Lower lobe of right lung (tissue), 2 donors: ENCODE measurements at regions not wholly inside any gene's neighbourhood (a gene's known extent, or its start where the extent isn't known, plus 50 kb on each side); places are given as distances from the start of the nearest gene placed in this dataset.
A peak's percentile ranks its signal among the peaks of the same experiment; 100 is the strongest.

Experiments used
- ATAC-seq, 2 donors: fragments of 200-7000 bp; cut with Tn5 transposase; one replicate each; pipeline ENCODE4 v1.9.1; 2020 to 2022; ENCODE audit warnings: mild to moderate bottlenecking in 2 of 2, moderate library complexity in 2 of 2
- DNase-seq: peaks from one replicate; pipeline ENCODE4 v3.0.0-alpha.2; 2020
- H3K27ac ChIP-seq: fragments of 200-600 bp; one replicate; pipeline ENCODE4 v1.8.0; 2022
- H3K27me3 ChIP-seq: fragments of 200-600 bp; one replicate; pipeline ENCODE4 v1.8.0; 2022; ENCODE audit warnings: low read depth
- H3K36me3 ChIP-seq: fragments of 200-600 bp; one replicate; pipeline ENCODE4 v1.8.0; 2022; ENCODE audit warnings: mild to moderate bottlenecking
- H3K4me1 ChIP-seq: fragments of 200-600 bp; one replicate; pipeline ENCODE4 v1.8.0; 2022
- H3K4me3 ChIP-seq: fragments of 200-600 bp; one replicate; pipeline ENCODE4 v1.8.0; 2022; ENCODE audit warnings: mild to moderate bottlenecking
- H3K9me3 ChIP-seq: fragments of 200-600 bp; one replicate; pipeline ENCODE4 v1.8.0; 2022
- intact Hi-C: fragments of 100-400 bp; cut with DNase I; formaldehyde crosslinking; loops from one replicate; pipeline ENCODE4 v1.11.0; 2022
- TF ChIP-seq, protein P1 (sequence below): fragments of 200-600 bp; IDR thresholded peaks from one replicate; pipeline ENCODE4 v1.8.0; 2022; ENCODE audit warnings: antibody characterized with exemption, mild to moderate bottlenecking
- donor health status: DM: no; HTN: yes; CAD: no; lungs with severe emphysema.

GRCh38 chr13:73547239-73547638 lies 488.4 kb downstream of the KLF5 start:
- intact Hi-C loops, result no loop called here
- ATAC-seq (no peak), DNase-seq (no peak)
- H3K36me3 ChIP-seq, result no peaks in the 10 kb centered on the region
- no peak overlapping the region for H3K27ac ChIP-seq
- no peaks in the 10 kb centered on the region for H3K4me1 ChIP-seq
- H3K9me3 ChIP-seq, result no peaks in the 10 kb centered on the region
- TF ChIP-seq, protein P1, sequence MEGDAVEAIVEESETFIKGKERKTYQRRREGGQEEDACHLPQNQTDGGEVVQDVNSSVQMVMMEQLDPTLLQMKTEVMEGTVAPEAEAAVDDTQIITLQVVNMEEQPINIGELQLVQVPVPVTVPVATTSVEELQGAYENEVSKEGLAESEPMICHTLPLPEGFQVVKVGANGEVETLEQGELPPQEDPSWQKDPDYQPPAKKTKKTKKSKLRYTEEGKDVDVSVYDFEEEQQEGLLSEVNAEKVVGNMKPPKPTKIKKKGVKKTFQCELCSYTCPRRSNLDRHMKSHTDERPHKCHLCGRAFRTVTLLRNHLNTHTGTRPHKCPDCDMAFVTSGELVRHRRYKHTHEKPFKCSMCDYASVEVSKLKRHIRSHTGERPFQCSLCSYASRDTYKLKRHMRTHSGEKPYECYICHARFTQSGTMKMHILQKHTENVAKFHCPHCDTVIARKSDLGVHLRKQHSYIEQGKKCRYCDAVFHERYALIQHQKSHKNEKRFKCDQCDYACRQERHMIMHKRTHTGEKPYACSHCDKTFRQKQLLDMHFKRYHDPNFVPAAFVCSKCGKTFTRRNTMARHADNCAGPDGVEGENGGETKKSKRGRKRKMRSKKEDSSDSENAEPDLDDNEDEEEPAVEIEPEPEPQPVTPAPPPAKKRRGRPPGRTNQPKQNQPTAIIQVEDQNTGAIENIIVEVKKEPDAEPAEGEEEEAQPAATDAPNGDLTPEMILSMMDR, result no peak
- no peak overlapping the region for H3K4me3 ChIP-seq
- no peaks in the 10 kb centered on the region for H3K27me3 ChIP-seq

DNA sequence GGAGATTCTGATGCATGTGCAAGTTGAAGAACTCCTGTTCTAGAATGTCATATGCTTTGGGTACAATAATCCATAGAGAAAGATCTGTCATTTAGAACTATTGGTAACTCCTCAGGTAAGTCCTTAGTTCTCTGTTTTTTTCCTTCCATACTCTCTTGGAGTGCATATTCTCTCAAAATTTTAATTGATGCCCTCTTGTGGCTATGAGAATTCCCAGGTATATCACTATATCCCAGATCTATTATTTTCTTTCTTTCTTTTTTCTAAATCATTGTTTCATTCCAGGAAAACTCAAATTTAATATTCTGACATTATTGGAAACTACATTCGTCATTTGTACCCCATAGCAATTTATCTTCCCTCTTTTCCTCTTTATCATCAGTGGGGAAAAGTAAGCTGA lies 485.4 kb downstream of the KLF5 start:
- TF ChIP-seq, protein P1, result no peak
- DNase-seq (no peak), ATAC-seq (no peak)
- no peak overlapping the region for H3K27ac ChIP-seq
- no peaks in the 10 kb centered on the region for H3K9me3 ChIP-seq
- intact Hi-C loops, result no loop called here
- H3K36me3 ChIP-seq, result no peaks in the 10 kb centered on the region
- H3K4me3 ChIP-seq, result no peak overlapping the region
- no peaks in the 10 kb centered on the region for H3K27me3 ChIP-seq
- no peaks in the 10 kb centered on the region for H3K4me1 ChIP-seq

DNA sequence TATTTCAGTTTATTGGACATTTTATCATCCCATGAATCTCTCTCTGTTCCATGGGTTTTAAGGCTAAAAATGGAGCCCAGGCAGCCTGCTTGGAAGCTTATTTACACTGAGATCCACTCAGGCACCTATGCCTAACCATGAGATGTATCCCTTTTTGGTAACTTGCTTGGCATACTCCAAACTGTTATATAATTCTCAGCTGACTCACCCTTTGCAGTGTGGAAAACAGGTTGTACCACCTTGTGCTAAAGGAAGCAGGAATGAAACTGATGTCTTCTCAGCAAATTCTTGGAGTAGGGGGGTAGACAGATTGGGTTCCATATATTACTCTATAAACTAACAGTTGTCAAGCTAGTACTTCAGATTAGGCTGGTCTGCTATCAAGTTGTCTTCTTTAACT lies 483.6 kb downstream of the KLF5 start:
- DNase-seq, result no peak
- Histone ChIP-seq H3K4me1 (no peaks in the 10 kb centered on the region), H3K27ac (no peak overlapping the region), H3K4me3 (no peak overlapping the region), H3K9me3 (no peaks in the 10 kb centered on the region), H3K36me3 (no peaks in the 10 kb centered on the region), H3K27me3 (no peaks in the 10 kb centered on the region)
- ATAC-seq, result peak; percentile 56 to 75
- TF ChIP-seq, protein P1, result no peak
- intact Hi-C loops, result no loop called here

- Histone ChIP-seq H3K36me3 (no peaks in the 10 kb centered on the region), H3K27me3 (no peaks in the 10 kb centered on the region), H3K4me1 (no peaks in the 10 kb centered on the region), H3K9me3 (no peaks in the 10 kb centered on the region), H3K27ac (no peak overlapping the region), H3K4me3 (no peak overlapping the region)
- no peak for DNase-seq
- no peak for ATAC-seq
- intact Hi-C loops, result no loop called here
- TF ChIP-seq, protein P1, result no peak
Measured at GRCh38 chr13:73536865-73537264, 478.1 kb downstream of the KLF5 start.

GRCh38 chr13:73535341-73535740 lies 476.5 kb downstream of the KLF5 start:
- TF ChIP-seq, protein P1, result no peak

DNA sequence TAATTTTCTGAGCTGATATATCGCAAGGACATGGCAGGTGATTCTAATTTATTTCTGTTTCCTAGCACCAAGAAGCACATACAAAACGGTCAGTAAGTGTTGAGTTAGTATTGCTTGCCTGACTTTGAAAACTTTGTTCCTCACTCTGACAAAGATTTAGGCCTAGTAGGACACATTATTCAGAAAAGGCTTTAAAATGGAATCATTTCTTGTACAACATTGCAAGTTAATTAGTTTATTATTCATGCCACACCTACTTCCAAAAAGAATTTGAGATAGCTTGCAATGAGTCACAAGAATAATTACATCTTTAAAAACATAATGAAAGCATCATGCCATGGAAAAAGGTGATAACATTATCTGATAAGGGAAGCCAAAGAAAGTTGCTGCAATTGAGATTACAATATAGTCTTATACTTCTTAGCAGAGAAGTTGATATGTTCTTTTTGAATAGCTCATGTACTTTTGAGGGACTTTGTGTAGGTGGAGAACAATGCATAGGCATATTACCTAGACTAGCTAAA lies 474.2 kb downstream of the KLF5 start:
- DNase-seq (no peak), ATAC-seq (no peak)
- intact Hi-C loops, result no loop called here
- TF ChIP-seq, protein P1, result no peak
- Histone ChIP-seq H3K9me3 (no peaks in the 10 kb centered on the region), H3K27ac (no peak overlapping the region), H3K36me3 (no peaks in the 10 kb centered on the region), H3K27me3 (no peaks in the 10 kb centered on the region), H3K4me3 (no peak overlapping the region), H3K4me1 (no peaks in the 10 kb centered on the region)

More at GRCh38 chr13:73535341-73535740, 476.5 kb downstream of the KLF5 start:
- intact Hi-C loops, result no loop called here
- Histone ChIP-seq H3K4me3 (no peak overlapping the region), H3K9me3 (no peaks in the 10 kb centered on the region), H3K27ac (no peak overlapping the region), H3K36me3 (no peaks in the 10 kb centered on the region), H3K4me1 (no peaks in the 10 kb centered on the region), H3K27me3 (no peaks in the 10 kb centered on the region)
- no peak for ATAC-seq
- DNase-seq, result no peak
